ENCODE measurements at regions not wholly inside any gene's neighbourhood (a gene's known extent, or its start where the extent isn't known, plus 50 kb on each side); places are given as distances from the start of the nearest gene placed in this dataset.

DNA sequence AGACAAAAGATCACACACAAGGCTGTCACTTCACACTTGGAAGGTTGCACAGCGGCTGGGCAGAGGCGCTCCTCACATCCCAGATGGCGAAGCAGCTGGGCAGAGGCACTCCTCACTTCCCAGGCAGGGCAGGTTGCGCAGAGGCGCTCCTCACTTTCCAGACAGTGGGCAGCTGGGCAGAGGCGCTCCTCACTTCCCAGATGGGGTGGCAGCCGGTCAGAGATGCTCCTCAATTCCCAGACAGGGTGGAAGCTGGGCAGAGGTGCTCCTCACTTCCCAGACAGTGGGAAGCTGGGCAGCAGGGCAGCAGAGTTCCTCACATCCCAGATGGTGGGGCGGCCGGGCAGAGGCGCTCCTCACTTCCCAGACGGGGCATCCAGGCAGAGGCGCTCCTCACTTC is 199.2 kb downstream of the RTL9 start:
- Histone ChIP-seq H3K4me1 (no peaks in the 10 kb centered on the region), H3K9me3 (no peaks in the 10 kb centered on the region), H3K27ac (no peak overlapping the region), H3K36me3 (no peaks in the 10 kb centered on the region), H3K27me3 (no peaks in the 10 kb centered on the region), H3K4me3 (no peak overlapping the region)
- TF ChIP-seq, protein P1, sequence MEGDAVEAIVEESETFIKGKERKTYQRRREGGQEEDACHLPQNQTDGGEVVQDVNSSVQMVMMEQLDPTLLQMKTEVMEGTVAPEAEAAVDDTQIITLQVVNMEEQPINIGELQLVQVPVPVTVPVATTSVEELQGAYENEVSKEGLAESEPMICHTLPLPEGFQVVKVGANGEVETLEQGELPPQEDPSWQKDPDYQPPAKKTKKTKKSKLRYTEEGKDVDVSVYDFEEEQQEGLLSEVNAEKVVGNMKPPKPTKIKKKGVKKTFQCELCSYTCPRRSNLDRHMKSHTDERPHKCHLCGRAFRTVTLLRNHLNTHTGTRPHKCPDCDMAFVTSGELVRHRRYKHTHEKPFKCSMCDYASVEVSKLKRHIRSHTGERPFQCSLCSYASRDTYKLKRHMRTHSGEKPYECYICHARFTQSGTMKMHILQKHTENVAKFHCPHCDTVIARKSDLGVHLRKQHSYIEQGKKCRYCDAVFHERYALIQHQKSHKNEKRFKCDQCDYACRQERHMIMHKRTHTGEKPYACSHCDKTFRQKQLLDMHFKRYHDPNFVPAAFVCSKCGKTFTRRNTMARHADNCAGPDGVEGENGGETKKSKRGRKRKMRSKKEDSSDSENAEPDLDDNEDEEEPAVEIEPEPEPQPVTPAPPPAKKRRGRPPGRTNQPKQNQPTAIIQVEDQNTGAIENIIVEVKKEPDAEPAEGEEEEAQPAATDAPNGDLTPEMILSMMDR (IDR thresholded peaks at IDR 0.05), result no peak
- no peak for DNase-seq
- intact Hi-C loops (cut with DNase I), result no loop called here
- ATAC-seq, result no peak

DNA sequence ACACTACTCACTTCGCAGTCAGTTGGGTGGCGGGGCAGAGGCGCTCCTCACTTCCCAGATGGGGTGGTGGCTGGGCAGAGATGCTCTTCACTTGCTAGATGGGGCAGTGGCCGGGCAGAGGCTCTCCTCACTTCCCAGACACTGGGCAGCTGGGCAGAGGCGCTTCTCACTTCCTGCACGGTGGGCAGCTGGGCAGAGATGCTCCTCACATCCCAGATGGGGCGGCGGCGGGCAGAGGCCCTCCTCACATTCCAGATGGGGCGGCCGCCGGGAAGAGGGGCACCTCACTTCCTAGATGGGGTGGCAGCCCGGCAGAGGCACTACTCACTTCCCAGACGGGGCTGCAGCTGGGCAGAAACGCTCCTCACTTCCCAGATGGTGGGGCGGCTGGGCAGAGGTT is 199.8 kb downstream of the RTL9 start:
- H3K4me3 ChIP-seq, result no peak overlapping the region
- no peak for ATAC-seq

DNA sequence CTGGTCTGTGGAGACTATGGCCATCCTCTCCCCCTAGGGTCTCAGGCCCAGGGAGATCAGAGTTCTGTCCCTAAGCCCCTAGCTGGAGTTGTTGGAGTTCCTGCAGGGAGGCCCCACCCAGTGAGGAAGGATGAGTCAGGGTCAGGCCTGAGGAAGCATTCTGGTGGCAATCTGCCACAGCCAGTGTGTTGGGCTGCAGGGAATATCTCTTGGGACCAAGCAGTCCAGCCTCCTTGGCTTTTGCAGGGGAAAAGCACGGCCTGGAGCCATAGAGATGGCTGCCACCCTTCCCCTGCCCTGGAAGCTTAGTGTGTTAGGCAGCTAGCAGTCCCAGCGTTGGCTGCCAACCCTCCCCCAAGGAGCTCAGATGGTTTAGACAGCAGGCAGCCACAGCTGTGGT is 202.4 kb downstream of the RTL9 start:
- H3K4me1 ChIP-seq, result no peaks in the 10 kb centered on the region
- TF ChIP-seq, protein P1 (IDR thresholded peaks at IDR 0.05), result no peak
- DNase-seq, result no peak
- H3K9me3 ChIP-seq, result no peaks in the 10 kb centered on the region
- intact Hi-C loops (cut with DNase I), result no loop called here
- ATAC-seq, result no peak
- no peaks in the 10 kb centered on the region for H3K36me3 ChIP-seq
- H3K27me3 ChIP-seq, result no peaks in the 10 kb centered on the region
- no peak overlapping the region for H3K27ac ChIP-seq
- H3K4me3 ChIP-seq, result no peak overlapping the region

More for the DNA sequence above, 199.8 kb downstream of the RTL9 start:
- TF ChIP-seq, protein P1 (IDR thresholded peaks at IDR 0.05), result no peak
- no peaks in the 10 kb centered on the region for H3K36me3 ChIP-seq
- DNase-seq, result no peak
- no peak overlapping the region for H3K27ac ChIP-seq
- no peaks in the 10 kb centered on the region for H3K4me1 ChIP-seq
- H3K9me3 ChIP-seq, result no peaks in the 10 kb centered on the region
- intact Hi-C loops (cut with DNase I), result no loop called here
- H3K27me3 ChIP-seq, result no peaks in the 10 kb centered on the region

DNA sequence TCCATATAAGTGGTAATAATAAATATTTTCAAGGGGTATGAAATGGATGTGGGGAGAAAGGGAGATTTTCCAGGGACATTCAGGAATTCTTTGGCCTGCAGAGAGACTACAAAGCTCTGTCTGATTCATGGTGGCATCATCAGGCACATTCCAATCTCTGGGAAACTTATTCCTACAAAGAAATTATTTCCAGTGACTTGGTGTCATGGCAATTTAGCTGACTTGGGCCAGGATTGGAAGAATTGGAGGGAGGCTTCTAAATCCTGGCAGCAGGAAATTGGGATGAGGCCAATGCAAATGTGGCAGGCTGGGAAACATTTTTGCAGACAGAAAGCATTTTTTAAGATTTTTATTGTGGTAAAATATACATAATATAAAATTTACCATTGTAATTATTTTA is 204.6 kb downstream of the RTL9 start:
- ATAC-seq (no peak), DNase-seq (no peak)
- H3K36me3 ChIP-seq, result no peaks in the 10 kb centered on the region
- intact Hi-C loops (cut with DNase I), result no loop called here
- TF ChIP-seq, protein P1 (IDR thresholded peaks at IDR 0.05), result no peak
- H3K27ac ChIP-seq, result no peak overlapping the region
- no peaks in the 10 kb centered on the region for H3K27me3 ChIP-seq
- H3K4me1 ChIP-seq, result no peaks in the 10 kb centered on the region
- no peaks in the 10 kb centered on the region for H3K9me3 ChIP-seq
- no peak overlapping the region for H3K4me3 ChIP-seq

DNA sequence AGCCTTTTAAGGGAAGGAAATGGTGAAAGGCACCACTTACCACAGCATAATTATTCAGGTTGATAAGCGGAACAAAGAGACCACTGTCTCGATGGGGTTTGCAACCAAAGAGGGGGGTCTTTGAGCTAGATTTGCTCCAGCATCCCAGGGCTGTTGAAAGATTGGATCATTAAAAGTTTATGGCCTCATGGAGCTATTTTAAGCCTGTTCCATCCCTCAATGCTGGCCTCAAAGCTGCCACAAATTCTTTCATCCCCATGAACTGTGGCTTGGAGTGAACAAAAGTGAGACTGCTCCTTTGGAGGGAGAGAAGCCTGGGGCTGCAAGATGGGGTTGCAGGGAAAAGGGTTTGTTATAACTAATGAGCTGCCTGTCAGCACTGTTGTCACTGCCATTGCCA is 209.8 kb downstream of the RTL9 start:
- no peaks in the 10 kb centered on the region for H3K36me3 ChIP-seq
- H3K4me1 ChIP-seq, result no peaks in the 10 kb centered on the region
- no peaks in the 10 kb centered on the region for H3K9me3 ChIP-seq
- H3K27me3 ChIP-seq, result no peaks in the 10 kb centered on the region
- ATAC-seq, result no peak
- DNase-seq, result no peak
- TF ChIP-seq, protein P1 (IDR thresholded peaks at IDR 0.05), result no peak
- no peak overlapping the region for H3K4me3 ChIP-seq
- H3K27ac ChIP-seq, result no peak overlapping the region
- intact Hi-C loops (cut with DNase I), result no loop called here

DNA sequence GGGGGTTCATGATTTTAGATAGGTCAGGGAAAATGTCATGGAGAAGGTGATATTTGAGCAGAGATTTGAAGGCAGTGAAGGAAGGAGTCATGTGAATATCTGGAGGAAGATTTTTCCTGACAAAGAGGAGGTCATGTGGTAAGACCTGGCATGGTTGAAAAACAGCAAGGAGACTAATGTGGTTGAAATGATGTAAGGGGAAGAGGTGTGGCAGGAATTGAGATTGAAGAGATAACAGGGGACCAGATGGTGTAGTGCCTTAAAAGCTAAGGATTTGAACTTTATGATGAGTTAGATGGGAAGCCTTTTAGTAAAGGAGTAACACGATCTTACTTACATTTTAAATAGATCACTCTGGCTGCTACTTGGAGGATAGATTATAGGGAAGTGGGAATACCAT is 210.9 kb downstream of the RTL9 start:
- DNase-seq (no peak), ATAC-seq (no peak)
- H3K9me3 ChIP-seq, result no peaks in the 10 kb centered on the region
- H3K27ac ChIP-seq, result no peak overlapping the region
- H3K36me3 ChIP-seq, result no peaks in the 10 kb centered on the region
- intact Hi-C loops (cut with DNase I), result no loop called here
- no peaks in the 10 kb centered on the region for H3K27me3 ChIP-seq
- TF ChIP-seq, protein P1 (IDR thresholded peaks at IDR 0.05), result no peak
- H3K4me1 ChIP-seq, result no peaks in the 10 kb centered on the region
- no peak overlapping the region for H3K4me3 ChIP-seq
